Activated B cell treated with CpG ODN at 0.5 μM for 24 hours (primary cell): ENCODE measurements at regions not wholly inside any gene's neighbourhood (a gene's known extent, or its start where the extent isn't known, plus 50 kb on each side); places are given as distances from the start of the nearest gene placed in this dataset.

Experiments used
- ATAC-seq: fragments of 200-7000 bp; cut with Tn5 transposase; one replicate; pipeline ENCODE4 v1.10.0; 2021; ENCODE audit warnings: low read depth, mild to moderate bottlenecking, moderate library complexity
- CTCF ChIA-PET: fragments of 350-600 bp; sonication (Branson Sonifier 250); formaldehyde crosslinking; loops from one replicate; lab custom pipeline; 2021; ENCODE audit warnings: antibody characterized with exemption; lab: Charles Lee
- POLR2A ChIA-PET: fragments of 350-600 bp; sonication (Branson Sonifier 250); formaldehyde crosslinking; loops from one replicate; lab custom pipeline; 2021; ENCODE audit warnings: antibody characterized with exemption; lab: Charles Lee
- DNase-seq: peaks from one replicate; pipeline ENCODE4 v3.0.0; 2022
- H3K27ac Mint-ChIP-seq: one replicate; pipeline ENCODE4 v1.8.0; 2020; ENCODE audit warnings: mixed read lengths
- H3K27me3 Mint-ChIP-seq: one replicate; pipeline ENCODE4 v1.8.0; 2021; ENCODE audit warnings: mixed read lengths
- H3K36me3 Mint-ChIP-seq: one replicate; pipeline ENCODE4 v1.8.0; 2021; ENCODE audit warnings: low read depth, mixed read lengths
- H3K4me1 Mint-ChIP-seq: one replicate; pipeline ENCODE4 v1.8.0; 2021; ENCODE audit warnings: mixed read lengths
- H3K4me3 Mint-ChIP-seq: one replicate; pipeline ENCODE4 v1.8.0; 2020; ENCODE audit warnings: mild to moderate bottlenecking, mixed read lengths
- H3K9me3 Mint-ChIP-seq: one replicate; pipeline ENCODE4 v1.8.0; 2020; ENCODE audit warnings: mixed read lengths
- CTCF ChIP-seq: fragments of 200-600 bp; IDR thresholded peaks from one replicate; pipeline ENCODE4 v1.8.0; 2022; ENCODE audit warnings: antibody characterized with exemption, mild to moderate bottlenecking
- intact Hi-C: fragments of 100-400 bp; cut with micrococcal nuclease; formaldehyde crosslinking; loops from one replicate; pipeline ENCODE4 v1.15.1; 2024

GRCh38 chr2:101560780-101561315 lies 85.9 kb upstream of the RFX8 start:
- peaks cover 5% of the 10 kb centered on the region for H3K27me3 Mint-ChIP-seq
- no peak overlapping the region for H3K4me3 Mint-ChIP-seq
- peaks cover 7% of the 10 kb centered on the region for H3K4me1 Mint-ChIP-seq
- intact Hi-C loops: loop anchor here (5.0 kb wide), 1 partner anchor 46 kb away; no protein-coding TSS in a partner anchor
- ATAC-seq (no peak), DNase-seq (no peak)
- peaks cover 3% of the 10 kb centered on the region for H3K9me3 Mint-ChIP-seq
- TF ChIP-seq CTCF: no peak
- H3K36me3 Mint-ChIP-seq: no peaks in the 10 kb centered on the region
- H3K27ac Mint-ChIP-seq: no peak overlapping the region
- POLR2A ChIA-PET: no interaction called here
- CTCF ChIA-PET: no interaction called here

GRCh38 chr2:101559551-101559950 lies 84.6 kb upstream of the RFX8 start:
- peaks cover 3% of the 10 kb centered on the region for H3K9me3 Mint-ChIP-seq
- TF ChIP-seq CTCF: no peak
- no peak overlapping the region for H3K27ac Mint-ChIP-seq
- peaks cover 7% of the 10 kb centered on the region for H3K4me1 Mint-ChIP-seq
- H3K36me3 Mint-ChIP-seq: no peaks in the 10 kb centered on the region
- DNase-seq: no peak
- intact Hi-C loops: no loop called here
- ChIA-PET POLR2A (interaction anchor here (0.7 kb wide), 1 partner anchor 106 kb away, joined by 4 read pairs; no protein-coding TSS in a partner anchor), CTCF (no interaction called here)
- no peak overlapping the region for H3K4me3 Mint-ChIP-seq
- no peak for ATAC-seq
- peaks cover 2% of the 10 kb centered on the region for H3K27me3 Mint-ChIP-seq

GRCh38 chr2:101558740-101559525 lies 84.0 kb upstream of the RFX8 start:
- no peak for DNase-seq
- no peak for TF ChIP-seq CTCF
- intact Hi-C loops: no loop called here
- Mint-ChIP-seq H3K4me1 (peaks cover 7% of the 10 kb centered on the region), H3K4me3 (no peak overlapping the region), H3K36me3 (no peaks in the 10 kb centered on the region), H3K27ac (no peak overlapping the region), H3K27me3 (peaks cover 2% of the 10 kb centered on the region), H3K9me3 (peaks cover 3% of the 10 kb centered on the region)
- ChIA-PET CTCF (no interaction called here), POLR2A (interaction anchor here (0.7 kb wide), 1 partner anchor 107 kb away, joined by 4 read pairs; no protein-coding TSS in a partner anchor)
- no peak for ATAC-seq

- ChIA-PET POLR2A (interaction anchor here (0.6 kb wide), 1 partner anchor 75 kb away, joined by 4 read pairs; no protein-coding TSS in a partner anchor), CTCF (interaction anchor here (1.2 kb wide), 1 partner anchor 137 kb away, joined by 3 read pairs; no protein-coding TSS in a partner anchor)
- Mint-ChIP-seq H3K4me1 (peaks cover 5% of the 10 kb centered on the region), H3K4me3 (no peak overlapping the region), H3K27ac (no peak overlapping the region), H3K27me3 (no peaks in the 10 kb centered on the region), H3K36me3 (no peaks in the 10 kb centered on the region), H3K9me3 (peaks cover 3% of the 10 kb centered on the region)
- no peak for TF ChIP-seq CTCF
- intact Hi-C loops: no loop called here
- DNase-seq: no peak
- ATAC-seq: no peak
Observed at GRCh38 chr2:101556033-101556459, 81.1 kb upstream of the RFX8 start.

- intact Hi-C loops: no loop called here
- ChIA-PET CTCF (no interaction called here), POLR2A (no interaction called here)
- Mint-ChIP-seq H3K4me3 (no peak overlapping the region), H3K36me3 (no peaks in the 10 kb centered on the region), H3K27ac (no peak overlapping the region), H3K27me3 (no peaks in the 10 kb centered on the region), H3K9me3 (no peaks in the 10 kb centered on the region), H3K4me1 (no peaks in the 10 kb centered on the region)
- TF ChIP-seq CTCF: no peak
- DNase-seq (no peak), ATAC-seq (no peak)
Observed at GRCh38 chr2:101551336-101551888, 76.5 kb upstream of the RFX8 start.
